Esophagus (tissue), 2 donors: ENCODE measurements at regions not wholly inside any gene's neighbourhood (a gene's known extent, or its start where the extent isn't known, plus 50 kb on each side); places are given as distances from the start of the nearest gene placed in this dataset.

Experiments used
- H3K27ac ChIP-seq, 2 donors: one replicate each; pipeline ENCODE4 v1.5.1; 2013; ENCODE audit warnings: low read depth in 2 of 2, mild to moderate bottlenecking in 2 of 2, inconsistent platforms in 1 of 2, low read length in 1 of 2, moderate library complexity in 1 of 2
- H3K27me3 ChIP-seq, 2 donors: one replicate each; pipeline ENCODE4 v1.6.1; 2013; ENCODE audit warnings: low read length in 2 of 2, control low read depth in 1 of 2, mild to moderate bottlenecking in 1 of 2; ENCODE audit not compliant: insufficient read depth in 2 of 2, control insufficient read depth in 1 of 2
- H3K36me3 ChIP-seq, 2 donors: one replicate each; pipeline ENCODE4 v1.6.1; 2013; ENCODE audit warnings: low read length in 1 of 2; ENCODE audit not compliant: control insufficient read depth in 2 of 2, insufficient read depth in 2 of 2
- H3K4me1 ChIP-seq, 2 donors: one replicate each; pipeline ENCODE4 v1.6.1; 2013; ENCODE audit warnings: low read length in 1 of 2; ENCODE audit not compliant: control insufficient read depth in 2 of 2, insufficient read depth in 2 of 2
- H3K4me3 ChIP-seq, 2 donors: one replicate each; pipeline ENCODE4 v1.5.1; 2013; ENCODE audit warnings: low read length in 2 of 2, mild to moderate bottlenecking in 2 of 2, low read depth in 1 of 2, moderate library complexity in 1 of 2
- H3K9me3 ChIP-seq, 2 donors: one replicate each; pipeline ENCODE4 v1.6.1; 2013; ENCODE audit warnings: mild to moderate bottlenecking in 2 of 2, low read depth in 1 of 2, low read length in 1 of 2, moderate library complexity in 1 of 2; ENCODE audit not compliant: control insufficient read depth in 2 of 2, insufficient read depth in 1 of 2
- WGBS, 2 donors: extraction: QIAGEN DNeasy Blood & Tissue Kit; methylation state at CpG; one replicate each; pipeline ENCODE4 v1.1.7; 2013; 5-methylcytosine and 5-hydroxymethylcytosine counted together
- donor health status: healthy with polysubstance abuse.
- donor health status: Bipolar disorder and iron deficiency.

DNA sequence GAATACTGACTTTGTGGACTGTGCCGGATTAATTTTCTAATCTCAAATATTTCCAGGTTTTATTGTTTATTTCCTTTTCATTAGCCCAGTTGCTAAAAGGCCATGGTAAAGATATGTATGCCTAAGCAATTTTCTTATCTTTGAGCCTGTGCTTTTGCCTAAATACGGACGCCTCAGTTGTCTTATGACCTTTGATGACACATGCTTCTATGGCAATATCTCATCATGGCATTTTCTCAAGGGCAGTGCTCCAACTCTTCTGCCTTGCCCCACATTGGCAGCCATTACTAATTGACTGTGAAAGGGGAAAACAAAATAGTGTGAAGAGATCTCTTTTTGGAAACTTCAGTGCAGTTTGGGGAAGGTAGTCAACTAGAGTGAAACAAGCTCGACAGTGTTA lies 809.6 kb upstream of the NR2F2 start:
- Histone ChIP-seq H3K9me3 (no peaks in the 10 kb centered on the region), H3K4me3 (no peak overlapping the region), H3K27me3 (no peaks in the 10 kb centered on the region), H3K4me1 (no peaks in the 10 kb centered on the region), H3K36me3 (no peaks in the 10 kb centered on the region), H3K27ac (no peak overlapping the region)
- WGBS, 2 donors: 82 to 85% methylated on average over 4 of the region's 4 CpGs

- no peaks in the 10 kb centered on the region for H3K36me3 ChIP-seq
- 73 to 76% methylated on average over 3 of the region's 3 CpGs for WGBS, 2 donors
Observed at GRCh38 chr15:95522533-95522932, 808.0 kb upstream of the NR2F2 start.

DNA sequence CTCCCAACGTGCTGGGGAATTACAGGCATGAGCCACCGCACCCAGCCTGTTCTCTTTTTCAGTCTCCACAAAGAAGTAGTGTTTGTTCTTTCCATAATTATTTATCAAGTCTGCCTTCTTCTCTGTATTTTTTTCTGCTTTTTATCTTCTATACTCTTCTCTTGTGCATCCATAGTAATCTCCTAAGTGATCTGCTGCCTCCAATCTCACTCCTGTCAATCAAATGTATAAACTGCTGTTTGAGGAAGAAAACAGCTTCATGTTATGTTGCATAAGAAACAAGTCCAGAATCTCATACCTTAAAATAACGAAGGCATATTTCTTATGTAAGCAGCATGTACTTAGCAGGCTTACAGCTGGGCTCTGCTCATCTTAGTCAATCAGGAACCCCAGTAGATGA lies 801.6 kb upstream of the NR2F2 start:
- no peak overlapping the region for H3K27ac ChIP-seq
- H3K4me3 ChIP-seq: no peak overlapping the region
- no peaks in the 10 kb centered on the region for H3K36me3 ChIP-seq
- no peaks in the 10 kb centered on the region for H3K9me3 ChIP-seq
- no peaks in the 10 kb centered on the region for H3K27me3 ChIP-seq
- H3K4me1 ChIP-seq: no peaks in the 10 kb centered on the region
- 82 to 86% methylated on average over 3 of the region's 3 CpGs for WGBS, 2 donors

More at GRCh38 chr15:95522533-95522932, 808.0 kb upstream of the NR2F2 start:
- Histone ChIP-seq H3K27me3 (no peaks in the 10 kb centered on the region), H3K4me1 (no peaks in the 10 kb centered on the region), H3K4me3 (no peak overlapping the region), H3K27ac (no peak overlapping the region), H3K9me3 (no peaks in the 10 kb centered on the region)

DNA sequence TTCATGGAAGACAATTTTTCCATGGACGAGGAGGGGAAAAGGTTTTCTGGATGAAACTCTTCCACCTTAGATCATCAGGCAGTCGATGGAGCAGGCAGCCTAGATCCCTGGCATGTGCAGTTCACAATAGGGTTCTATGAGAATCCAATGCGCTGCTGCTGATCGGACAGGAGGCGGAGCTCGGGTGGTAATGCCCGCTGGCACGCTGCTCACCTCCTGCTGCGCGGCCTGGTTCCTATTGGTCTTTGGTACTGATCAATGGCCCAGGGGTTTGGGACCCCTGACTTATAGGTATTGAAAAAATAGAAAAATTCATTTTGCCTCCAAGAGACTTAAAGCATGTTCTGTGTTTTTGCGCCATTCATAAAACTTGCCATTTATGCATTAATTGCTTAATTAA lies 793.9 kb upstream of the NR2F2 start:
- H3K27ac ChIP-seq: no peak overlapping the region
- no peaks in the 10 kb centered on the region for H3K27me3 ChIP-seq
- no peaks in the 10 kb centered on the region for H3K9me3 ChIP-seq
- WGBS, 2 donors: 95 to 97% methylated on average over 11 of the region's 11 CpGs
- no peaks in the 10 kb centered on the region for H3K36me3 ChIP-seq
- H3K4me3 ChIP-seq: no peak overlapping the region
- no peaks in the 10 kb centered on the region for H3K4me1 ChIP-seq

- Histone ChIP-seq H3K27me3 (no peaks in the 10 kb centered on the region), H3K4me1 (no peaks in the 10 kb centered on the region), H3K4me3 (no peak overlapping the region), H3K36me3 (no peaks in the 10 kb centered on the region), H3K27ac (no peak overlapping the region), H3K9me3 (no peaks in the 10 kb centered on the region)
- 72 to 78% methylated on average over 5 of the region's 5 CpGs for WGBS, 2 donors
Observed at GRCh38 chr15:95538693-95539092, 791.8 kb upstream of the NR2F2 start.

DNA sequence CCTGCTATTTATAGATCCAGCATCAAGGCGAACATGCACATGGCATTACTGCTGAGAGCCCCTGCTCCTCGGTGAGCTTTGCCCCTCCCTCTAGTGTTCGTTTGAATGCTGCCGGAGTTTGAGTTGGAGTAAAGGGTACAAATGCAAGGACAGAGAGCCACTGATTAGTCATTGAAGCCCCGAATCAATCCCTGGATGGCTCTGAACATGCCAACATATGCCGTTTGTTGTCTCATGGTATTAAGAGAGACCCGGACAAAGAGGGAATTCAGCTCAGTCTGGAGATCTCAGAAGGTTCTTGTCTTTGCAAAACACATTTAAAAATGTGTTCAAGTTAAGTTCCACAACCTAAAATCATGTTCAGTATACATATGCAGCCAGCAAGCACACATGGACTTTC lies 789.2 kb upstream of the NR2F2 start:
- Histone ChIP-seq H3K36me3 (no peaks in the 10 kb centered on the region), H3K4me1 (no peaks in the 10 kb centered on the region), H3K4me3 (no peak overlapping the region), H3K9me3 (no peaks in the 10 kb centered on the region), H3K27me3 (no peaks in the 10 kb centered on the region), H3K27ac (no peak overlapping the region)
- WGBS, 2 donors: 55 to 62% methylated on average over 7 of the region's 7 CpGs

DNA sequence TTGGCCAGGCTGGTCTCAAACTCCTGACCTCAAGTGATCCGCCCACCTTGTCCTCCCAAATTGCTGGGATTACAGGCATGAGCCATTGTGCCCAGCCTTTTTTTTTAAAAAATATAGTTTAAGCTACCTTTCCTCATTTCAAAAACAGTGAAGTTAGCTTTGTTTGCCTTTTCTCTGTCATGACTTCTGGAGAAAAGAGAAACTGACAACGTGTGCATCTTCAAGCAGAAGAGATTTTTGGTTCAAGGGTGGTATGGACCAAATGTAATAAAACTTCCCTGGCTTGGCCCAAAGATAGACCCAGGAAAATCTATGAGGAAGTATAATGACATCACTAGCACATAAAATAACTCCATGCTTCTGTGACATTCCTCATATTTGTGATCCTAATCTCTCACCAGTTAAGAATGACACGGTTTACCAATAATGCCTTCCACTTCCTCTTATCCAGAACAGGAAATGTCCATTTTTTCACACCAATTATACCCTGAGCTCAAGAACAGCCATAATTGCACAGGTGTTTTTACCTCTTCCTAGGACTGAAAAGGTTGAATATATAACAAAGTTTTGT lies 781.2 kb upstream of the NR2F2 start:
- Histone ChIP-seq H3K9me3 (no peaks in the 10 kb centered on the region), H3K36me3 (no peaks in the 10 kb centered on the region), H3K27ac (no peak overlapping the region), H3K27me3 (no peaks in the 10 kb centered on the region), H3K4me1 (no peaks in the 10 kb centered on the region), H3K4me3 (no peak overlapping the region)
- 70% methylated on average over 3 of the region's 3 CpGs for WGBS, 2 donors

GRCh38 chr15:95550702-95551101 lies 779.8 kb upstream of the NR2F2 start:
- WGBS, 2 donors: 77 to 83% methylated on average over 4 of the region's 4 CpGs
- Histone ChIP-seq H3K4me1 (no peaks in the 10 kb centered on the region), H3K27me3 (no peaks in the 10 kb centered on the region), H3K9me3 (no peaks in the 10 kb centered on the region), H3K4me3 (no peak overlapping the region), H3K27ac (no peak overlapping the region), H3K36me3 (no peaks in the 10 kb centered on the region)

DNA sequence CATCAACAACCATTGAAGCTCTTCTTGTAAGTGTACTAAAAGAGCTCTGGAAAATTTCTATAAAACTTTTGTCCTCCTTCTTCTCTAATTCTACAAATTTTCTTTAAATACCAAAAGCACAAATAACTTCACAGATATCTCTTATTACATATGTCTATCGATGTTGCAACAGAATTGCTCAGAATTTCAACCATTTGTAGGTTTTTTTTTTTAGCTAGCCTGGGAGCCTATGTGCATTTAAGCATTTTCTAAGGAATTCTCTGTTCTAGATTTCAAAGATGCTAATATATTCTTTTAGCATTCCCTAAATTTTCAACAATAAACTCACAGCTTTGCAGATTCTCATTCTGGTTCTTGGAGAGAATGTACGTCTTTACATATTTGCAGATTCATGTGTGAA lies 774.3 kb upstream of the NR2F2 start:
- 87 to 89% methylated on average over 2 of the region's 2 CpGs for WGBS, 2 donors
- H3K27ac ChIP-seq: no peak overlapping the region
- H3K36me3 ChIP-seq: no peaks in the 10 kb centered on the region
- no peaks in the 10 kb centered on the region for H3K9me3 ChIP-seq
- no peaks in the 10 kb centered on the region for H3K27me3 ChIP-seq
- H3K4me1 ChIP-seq: no peaks in the 10 kb centered on the region
- H3K4me3 ChIP-seq: no peak overlapping the region

DNA sequence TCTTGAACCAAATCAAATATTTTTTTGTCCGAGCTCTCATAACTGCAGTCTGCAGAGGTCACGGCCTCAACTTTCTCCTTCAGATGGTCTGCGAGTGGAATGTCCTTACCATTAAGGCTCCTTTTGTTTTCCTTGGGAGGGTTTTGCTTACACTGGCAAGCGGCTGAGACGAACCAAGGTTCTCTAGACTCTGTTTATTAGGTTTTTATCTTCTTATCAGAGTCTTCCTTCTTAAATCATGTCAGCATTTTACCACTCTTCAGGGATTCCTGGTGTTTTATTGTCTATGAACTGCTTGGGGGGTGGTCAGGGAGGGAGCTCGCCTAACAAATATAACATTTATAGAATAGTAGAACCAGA lies 773.7 kb upstream of the NR2F2 start:
- Histone ChIP-seq H3K27me3 (no peaks in the 10 kb centered on the region), H3K36me3 (no peaks in the 10 kb centered on the region), H3K27ac (no peak overlapping the region), H3K4me1 (no peaks in the 10 kb centered on the region), H3K9me3 (no peaks in the 10 kb centered on the region), H3K4me3 (no peak overlapping the region)
- WGBS, 2 donors: 69 to 71% methylated on average over 6 of the region's 6 CpGs
